ENCODE measurements at regions not wholly inside any gene's neighbourhood (a gene's known extent, or its start where the extent isn't known, plus 50 kb on each side); places are given as distances from the start of the nearest gene placed in this dataset.

GRCh38 chr2:139064159-139064558 is 284.0 kb upstream of the NXPH2 start:
- in situ Hi-C loops (cut with MboI; ENCODE audit: low pct_ligation_motif_present in 1 of 4, low pct_unique_long_range_greater_than_20kb in 1 of 4, low sequenced_read_pairs in 3 of 4) = no loop called here
- Histone ChIP-seq H3K27me3 (no peaks in the 10 kb centered on the region), H3K27ac (no peak overlapping the region), H3K4me1 (no peaks in the 10 kb centered on the region), H3K36me3 (no peaks in the 10 kb centered on the region), H3K9me3 (no peaks in the 10 kb centered on the region), H3K4me3 (no peak overlapping the region)
- TF ChIP-seq, protein P1, sequence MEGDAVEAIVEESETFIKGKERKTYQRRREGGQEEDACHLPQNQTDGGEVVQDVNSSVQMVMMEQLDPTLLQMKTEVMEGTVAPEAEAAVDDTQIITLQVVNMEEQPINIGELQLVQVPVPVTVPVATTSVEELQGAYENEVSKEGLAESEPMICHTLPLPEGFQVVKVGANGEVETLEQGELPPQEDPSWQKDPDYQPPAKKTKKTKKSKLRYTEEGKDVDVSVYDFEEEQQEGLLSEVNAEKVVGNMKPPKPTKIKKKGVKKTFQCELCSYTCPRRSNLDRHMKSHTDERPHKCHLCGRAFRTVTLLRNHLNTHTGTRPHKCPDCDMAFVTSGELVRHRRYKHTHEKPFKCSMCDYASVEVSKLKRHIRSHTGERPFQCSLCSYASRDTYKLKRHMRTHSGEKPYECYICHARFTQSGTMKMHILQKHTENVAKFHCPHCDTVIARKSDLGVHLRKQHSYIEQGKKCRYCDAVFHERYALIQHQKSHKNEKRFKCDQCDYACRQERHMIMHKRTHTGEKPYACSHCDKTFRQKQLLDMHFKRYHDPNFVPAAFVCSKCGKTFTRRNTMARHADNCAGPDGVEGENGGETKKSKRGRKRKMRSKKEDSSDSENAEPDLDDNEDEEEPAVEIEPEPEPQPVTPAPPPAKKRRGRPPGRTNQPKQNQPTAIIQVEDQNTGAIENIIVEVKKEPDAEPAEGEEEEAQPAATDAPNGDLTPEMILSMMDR (IDR thresholded peaks at IDR 0.05) = no peak
- TF ChIP-seq EP300 (IDR thresholded peaks at IDR 0.05; ENCODE audit: low read depth) (no peak), POLR2A (IDR thresholded peaks at IDR 0.05) (no peak), POLR2AphosphoS5 (IDR thresholded peaks at IDR 0.05) (no peak)
- DNase-seq = no peak
- intact Hi-C loops (cut with DNase I; ENCODE audit: low total_unique reads) = no loop called here

- H3K4me3 ChIP-seq = no peak overlapping the region
- H3K27ac ChIP-seq = no peak overlapping the region
- no peaks in the 10 kb centered on the region for H3K9me3 ChIP-seq
- WGBS, 2 donors (ENCODE audit: low coverage in 1 of 2) = 76 to 78% methylated on average over 2 of the region's 2 CpGs
- no peak for TF ChIP-seq EP300 (IDR thresholded peaks at IDR 0.05; ENCODE audit: low read depth)
- no peak for TF ChIP-seq POLR2A (IDR thresholded peaks at IDR 0.05)
- TF ChIP-seq, protein P1 (IDR thresholded peaks at IDR 0.05) = no peak
- no peak for TF ChIP-seq POLR2AphosphoS5 (IDR thresholded peaks at IDR 0.05)
- in situ Hi-C loops (cut with MboI; ENCODE audit: low pct_ligation_motif_present in 1 of 4, low pct_unique_long_range_greater_than_20kb in 1 of 4, low sequenced_read_pairs in 3 of 4) = no loop called here
- H3K4me1 ChIP-seq = no peaks in the 10 kb centered on the region
- no peaks in the 10 kb centered on the region for H3K36me3 ChIP-seq
- H3K27me3 ChIP-seq = no peaks in the 10 kb centered on the region
- intact Hi-C loops (cut with DNase I; ENCODE audit: low total_unique reads) = no loop called here
- DNase-seq = no peak
Measured at GRCh38 chr2:139059617-139060016, 279.4 kb upstream of the NXPH2 start.

DNA sequence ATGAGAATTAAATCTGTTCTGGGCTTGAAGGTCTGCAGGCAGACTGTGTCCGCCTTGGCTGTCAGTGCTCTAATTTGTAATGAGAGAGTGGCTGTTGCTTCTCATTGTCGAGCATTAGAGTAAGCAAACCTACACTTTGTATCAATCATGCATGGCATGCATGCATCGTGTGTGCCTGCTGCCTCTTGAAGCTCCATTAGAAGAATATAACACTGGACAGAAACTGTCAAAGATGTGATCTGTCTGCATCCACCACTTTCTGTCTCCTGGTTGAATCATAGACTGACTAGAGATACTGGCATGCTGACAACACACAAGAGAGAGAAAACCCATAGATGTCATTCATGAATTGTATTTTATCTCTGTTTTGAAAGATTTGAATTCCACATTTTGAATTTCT is 275.0 kb upstream of the NXPH2 start:
- in situ Hi-C loops (cut with MboI; ENCODE audit: low pct_ligation_motif_present in 1 of 4, low pct_unique_long_range_greater_than_20kb in 1 of 4, low sequenced_read_pairs in 3 of 4) = no loop called here
- intact Hi-C loops (cut with DNase I; ENCODE audit: low total_unique reads) = no loop called here
- no peak for DNase-seq
- H3K9me3 ChIP-seq = no peaks in the 10 kb centered on the region
- no peaks in the 10 kb centered on the region for H3K36me3 ChIP-seq
- no peak overlapping the region for H3K27ac ChIP-seq
- no peaks in the 10 kb centered on the region for H3K4me1 ChIP-seq
- 46 to 47% methylated on average over 3 of the region's 3 CpGs for WGBS, 2 donors (ENCODE audit: low coverage in 1 of 2)
- H3K4me3 ChIP-seq = no peak overlapping the region
- no peak for TF ChIP-seq POLR2A (IDR thresholded peaks at IDR 0.05)
- TF ChIP-seq EP300 (IDR thresholded peaks at IDR 0.05; ENCODE audit: low read depth) = no peak
- TF ChIP-seq POLR2AphosphoS5 (IDR thresholded peaks at IDR 0.05) = no peak
- TF ChIP-seq, protein P1 (IDR thresholded peaks at IDR 0.05) = no peak
- no peaks in the 10 kb centered on the region for H3K27me3 ChIP-seq

- TF ChIP-seq POLR2A (IDR thresholded peaks at IDR 0.05) = no peak
- TF ChIP-seq, protein P1 (IDR thresholded peaks at IDR 0.05) = no peak
- TF ChIP-seq EP300 (IDR thresholded peaks at IDR 0.05; ENCODE audit: low read depth) = no peak
- no peak for TF ChIP-seq POLR2AphosphoS5 (IDR thresholded peaks at IDR 0.05)
- H3K36me3 ChIP-seq = no peaks in the 10 kb centered on the region
- intact Hi-C loops (cut with DNase I; ENCODE audit: low total_unique reads) = no loop called here
- H3K4me3 ChIP-seq = no peak overlapping the region
- DNase-seq = no peak
- no peaks in the 10 kb centered on the region for H3K9me3 ChIP-seq
- H3K27ac ChIP-seq = no peak overlapping the region
- no peaks in the 10 kb centered on the region for H3K4me1 ChIP-seq
- in situ Hi-C loops (cut with MboI; ENCODE audit: low pct_ligation_motif_present in 1 of 4, low pct_unique_long_range_greater_than_20kb in 1 of 4, low sequenced_read_pairs in 3 of 4) = no loop called here
- no peaks in the 10 kb centered on the region for H3K27me3 ChIP-seq
Measured at GRCh38 chr2:139048017-139048416, 267.8 kb upstream of the NXPH2 start.
